ENCODE measurements at regions not wholly inside any gene's neighbourhood (a gene's known extent, or its start where the extent isn't known, plus 50 kb on each side); places are given as distances from the start of the nearest gene placed in this dataset.

- no peak for DNase-seq
These were observed 396.8 kb downstream of the MED10 start for GRCh38 chr5:5981562-5981961.

- DNase-seq, result no peak
These were observed 397.8 kb downstream of the MED10 start for GRCh38 chr5:5980538-5980895.

GRCh38 chr5:5979761-5980537, 398.4 kb downstream of the MED10 start:
- DNase-seq, result no peak

GRCh38 chr5:5979377-5979760, 399.0 kb downstream of the MED10 start:
- no peak for DNase-seq

GRCh38 chr5:5978501-5979376, 399.6 kb downstream of the MED10 start:
- DNase-seq, result no peak

GRCh38 chr5:5971203-5971602, 407.1 kb downstream of the MED10 start:
- no peak for DNase-seq

GRCh38 chr5:5969942-5970483, 408.3 kb downstream of the MED10 start:
- no peak for DNase-seq

GRCh38 chr5:5968981-5969380, 409.4 kb downstream of the MED10 start:
- no peak for DNase-seq

- no peak for DNase-seq
These were observed 410.4 kb downstream of the MED10 start for GRCh38 chr5:5967944-5968343.

GRCh38 chr5:5967373-5967772, 411.0 kb downstream of the MED10 start:
- DNase-seq, result no peak

- DNase-seq, result no peak
These were observed 413.2 kb downstream of the MED10 start for GRCh38 chr5:5965132-5965531.

GRCh38 chr5:5964347-5964746, 414.0 kb downstream of the MED10 start:
- DNase-seq, result no peak

GRCh38 chr5:5957737-5958136, 420.6 kb downstream of the MED10 start:
- no peak for DNase-seq

GRCh38 chr5:5954275-5954598, 424.1 kb downstream of the MED10 start:
- DNase-seq, result no peak

GRCh38 chr5:5953584-5954274, 424.6 kb downstream of the MED10 start:
- no peak for DNase-seq

GRCh38 chr5:5951953-5952352, 426.4 kb downstream of the MED10 start:
- no peak for DNase-seq

GRCh38 chr5:5950658-5951057, 427.7 kb downstream of the MED10 start:
- no peak for DNase-seq

- no peak for DNase-seq
These were observed 436.9 kb downstream of the MED10 start for GRCh38 chr5:5941486-5941885.

- no peak for DNase-seq
These were observed 438.5 kb downstream of the MED10 start for GRCh38 chr5:5939759-5940370.

- DNase-seq, result no peak
These were observed 444.7 kb downstream of the MED10 start for GRCh38 chr5:5933651-5934050.

- DNase-seq, result no peak
These were observed 445.5 kb downstream of the MED10 start for GRCh38 chr5:5932824-5933223.

- no peak for DNase-seq
These were observed 447.8 kb downstream of the MED10 start for GRCh38 chr5:5930561-5930960.

Data from NCI-H2171 treated with DMSO at 0.1 percent for 48 hours (cell line).